ENCODE measurements at regions not wholly inside any gene's neighbourhood (a gene's known extent, or its start where the extent isn't known, plus 50 kb on each side); places are given as distances from the start of the nearest gene placed in this dataset.

DNA sequence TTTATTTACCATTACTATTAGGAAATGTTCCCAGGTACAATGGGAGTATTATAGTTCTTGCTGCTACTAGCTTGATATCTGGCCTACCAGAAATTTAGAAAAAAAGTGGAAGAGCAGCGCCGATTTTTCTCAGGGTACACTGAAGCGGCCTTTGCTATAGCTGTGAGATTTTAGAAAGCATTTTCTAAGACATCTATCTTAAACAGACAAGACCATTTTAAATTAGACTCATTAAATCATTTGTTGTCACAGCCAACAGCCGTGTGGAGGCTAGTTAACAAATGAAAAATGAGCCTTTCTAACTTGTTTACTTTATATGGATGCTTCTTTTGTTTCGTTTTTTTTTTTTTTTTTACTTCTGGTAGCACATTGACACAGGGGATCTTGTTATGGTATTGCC lies 183.2 kb upstream of the ZRANB2 start:
- Histone ChIP-seq H3K36me3 (ENCODE audit: control insufficient read depth, insufficient read depth, low read length) (no peaks in the 10 kb centered on the region), H3K27me3 (ENCODE audit: control insufficient read depth, insufficient read depth, low read length) (no peaks in the 10 kb centered on the region), H3K4me3 (ENCODE audit: low read depth, low read length) (no peak overlapping the region)
- DNase-seq (ENCODE audit: low read depth): no peak
- FAIRE-seq: no peak
- TF ChIP-seq, protein P1, sequence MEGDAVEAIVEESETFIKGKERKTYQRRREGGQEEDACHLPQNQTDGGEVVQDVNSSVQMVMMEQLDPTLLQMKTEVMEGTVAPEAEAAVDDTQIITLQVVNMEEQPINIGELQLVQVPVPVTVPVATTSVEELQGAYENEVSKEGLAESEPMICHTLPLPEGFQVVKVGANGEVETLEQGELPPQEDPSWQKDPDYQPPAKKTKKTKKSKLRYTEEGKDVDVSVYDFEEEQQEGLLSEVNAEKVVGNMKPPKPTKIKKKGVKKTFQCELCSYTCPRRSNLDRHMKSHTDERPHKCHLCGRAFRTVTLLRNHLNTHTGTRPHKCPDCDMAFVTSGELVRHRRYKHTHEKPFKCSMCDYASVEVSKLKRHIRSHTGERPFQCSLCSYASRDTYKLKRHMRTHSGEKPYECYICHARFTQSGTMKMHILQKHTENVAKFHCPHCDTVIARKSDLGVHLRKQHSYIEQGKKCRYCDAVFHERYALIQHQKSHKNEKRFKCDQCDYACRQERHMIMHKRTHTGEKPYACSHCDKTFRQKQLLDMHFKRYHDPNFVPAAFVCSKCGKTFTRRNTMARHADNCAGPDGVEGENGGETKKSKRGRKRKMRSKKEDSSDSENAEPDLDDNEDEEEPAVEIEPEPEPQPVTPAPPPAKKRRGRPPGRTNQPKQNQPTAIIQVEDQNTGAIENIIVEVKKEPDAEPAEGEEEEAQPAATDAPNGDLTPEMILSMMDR (IDR thresholded peaks at IDR 0.05; ENCODE audit: insufficient read depth, low read length, severe bottlenecking): no peak

DNA sequence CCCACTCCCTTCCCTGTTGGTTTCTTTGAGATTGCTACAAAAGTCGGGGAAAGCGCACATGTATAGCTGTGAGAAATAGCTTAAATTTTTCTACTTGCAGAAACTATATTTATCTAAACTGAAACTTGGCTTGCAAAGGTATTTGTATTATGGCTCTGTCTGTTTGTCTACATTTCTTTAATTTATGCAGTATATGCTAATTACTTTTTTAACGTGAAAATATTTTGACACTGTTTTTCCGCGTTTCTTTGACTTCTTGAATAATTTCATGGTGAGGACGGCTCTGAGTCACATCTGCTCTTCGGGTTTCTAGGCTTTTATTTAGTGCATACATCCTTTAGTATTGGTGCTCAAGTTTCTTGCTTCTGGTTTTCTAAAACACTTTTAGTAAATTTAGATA lies 182.1 kb upstream of the ZRANB2 start:
- Histone ChIP-seq H3K4me3 (ENCODE audit: low read depth, low read length) (no peak overlapping the region), H3K27me3 (ENCODE audit: control insufficient read depth, insufficient read depth, low read length) (no peaks in the 10 kb centered on the region), H3K36me3 (ENCODE audit: control insufficient read depth, insufficient read depth, low read length) (no peaks in the 10 kb centered on the region)
- no peak for FAIRE-seq
- DNase-seq (ENCODE audit: low read depth): no peak
- TF ChIP-seq, protein P1 (IDR thresholded peaks at IDR 0.05; ENCODE audit: insufficient read depth, low read length, severe bottlenecking): no peak

DNA sequence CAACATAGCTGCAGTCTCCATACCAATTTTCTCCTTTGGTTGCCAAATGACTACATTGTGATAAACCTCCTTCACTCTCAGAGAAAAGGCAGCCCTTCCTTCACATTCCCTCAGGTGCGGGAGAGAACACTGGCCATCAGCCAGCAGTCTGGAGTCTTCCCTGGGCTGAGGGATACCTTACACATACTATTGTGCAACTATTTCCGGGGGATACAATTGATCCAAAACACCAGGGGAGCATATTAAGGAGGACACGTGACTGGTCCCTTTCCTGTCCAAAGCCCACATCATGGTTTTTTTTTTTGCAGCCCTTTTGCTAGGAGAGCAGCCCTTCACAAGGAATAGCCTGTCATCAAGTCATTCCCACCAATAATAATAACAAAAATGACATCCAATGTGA lies 172.1 kb upstream of the ZRANB2 start:
- H3K27me3 ChIP-seq (ENCODE audit: control insufficient read depth, insufficient read depth, low read length): no peaks in the 10 kb centered on the region
- H3K4me3 ChIP-seq (ENCODE audit: low read depth, low read length): no peak overlapping the region
- TF ChIP-seq, protein P1 (IDR thresholded peaks at IDR 0.05; ENCODE audit: insufficient read depth, low read length, severe bottlenecking): no peak
- no peaks in the 10 kb centered on the region for H3K36me3 ChIP-seq (ENCODE audit: control insufficient read depth, insufficient read depth, low read length)
- peak; percentile 43 for DNase-seq (ENCODE audit: low read depth)
- FAIRE-seq: no peak

DNA sequence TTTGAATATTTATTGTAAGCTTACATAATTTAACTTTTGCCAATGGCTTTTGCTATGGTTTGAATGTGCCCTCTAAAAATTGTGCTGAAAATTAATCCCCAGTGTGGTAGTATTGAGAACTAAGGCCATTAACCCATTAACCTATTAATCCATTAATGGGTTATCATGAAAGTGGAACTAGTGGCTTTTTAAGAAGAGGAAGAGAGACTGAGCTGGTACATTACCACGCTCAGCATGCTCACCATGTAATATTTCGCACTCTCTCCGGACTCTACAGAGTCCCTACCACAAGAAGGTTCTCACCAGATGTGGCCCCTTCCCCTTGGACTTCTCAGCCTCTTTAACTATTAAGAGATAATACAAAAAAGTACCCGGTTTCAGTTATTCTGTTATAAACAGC lies 164.4 kb upstream of the ZRANB2 start:
- no peak for DNase-seq (ENCODE audit: low read depth)
- FAIRE-seq: no peak
- H3K27me3 ChIP-seq (ENCODE audit: control insufficient read depth, insufficient read depth, low read length): no peaks in the 10 kb centered on the region
- TF ChIP-seq, protein P1 (IDR thresholded peaks at IDR 0.05; ENCODE audit: insufficient read depth, low read length, severe bottlenecking): no peak
- no peak overlapping the region for H3K4me3 ChIP-seq (ENCODE audit: low read depth, low read length)
- no peaks in the 10 kb centered on the region for H3K36me3 ChIP-seq (ENCODE audit: control insufficient read depth, insufficient read depth, low read length)

DNA sequence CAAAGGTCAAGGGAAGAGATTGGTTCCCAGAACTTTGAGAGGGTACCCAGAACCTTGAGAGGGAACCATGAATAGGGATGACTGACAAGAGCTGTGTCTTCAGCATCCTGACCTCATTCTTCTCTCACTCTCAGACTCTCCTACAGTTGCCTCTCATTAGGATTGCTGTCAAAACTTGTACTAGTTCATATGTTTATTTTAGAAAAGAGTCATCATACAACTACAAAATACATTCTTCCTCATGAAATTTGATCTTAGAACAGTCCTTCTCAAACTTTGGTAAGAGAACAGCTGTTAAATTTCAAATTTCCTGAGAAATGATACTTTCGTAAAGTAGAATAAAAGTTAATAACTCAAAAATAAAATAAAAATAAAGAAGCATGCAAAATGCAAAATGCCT lies 161.4 kb upstream of the ZRANB2 start:
- Histone ChIP-seq H3K4me3 (ENCODE audit: low read depth, low read length) (no peak overlapping the region), H3K27me3 (ENCODE audit: control insufficient read depth, insufficient read depth, low read length) (no peaks in the 10 kb centered on the region), H3K36me3 (ENCODE audit: control insufficient read depth, insufficient read depth, low read length) (no peaks in the 10 kb centered on the region)
- no peak for FAIRE-seq
- DNase-seq (ENCODE audit: low read depth): peak; percentile 52
- TF ChIP-seq, protein P1 (IDR thresholded peaks at IDR 0.05; ENCODE audit: insufficient read depth, low read length, severe bottlenecking): no peak

DNA sequence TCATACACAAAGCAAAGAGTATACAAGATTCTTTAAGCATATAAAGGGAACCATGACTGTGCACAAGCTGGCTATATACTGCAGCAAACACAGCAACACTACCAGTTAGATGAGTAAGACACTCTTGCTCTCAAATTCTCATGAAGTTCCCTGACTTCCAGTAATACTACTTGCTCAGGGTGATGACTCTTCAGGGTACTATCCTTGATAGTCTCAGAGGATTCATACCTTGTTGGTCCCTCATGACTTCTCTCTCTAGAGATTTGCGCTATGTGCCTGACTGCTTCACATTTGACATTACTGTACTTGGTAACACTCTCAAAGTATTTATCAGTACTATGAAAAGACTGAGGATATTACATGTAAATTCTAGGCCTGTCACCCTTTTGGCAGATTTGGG lies 159.8 kb upstream of the ZRANB2 start:
- peak; percentile 39 for DNase-seq (ENCODE audit: low read depth)
- no peaks in the 10 kb centered on the region for H3K36me3 ChIP-seq (ENCODE audit: control insufficient read depth, insufficient read depth, low read length)
- TF ChIP-seq, protein P1 (IDR thresholded peaks at IDR 0.05; ENCODE audit: insufficient read depth, low read length, severe bottlenecking): no peak
- H3K27me3 ChIP-seq (ENCODE audit: control insufficient read depth, insufficient read depth, low read length): no peaks in the 10 kb centered on the region
- H3K4me3 ChIP-seq (ENCODE audit: low read depth, low read length): no peak overlapping the region
- FAIRE-seq: no peak
